BJ (cell line): ENCODE measurements at regions not wholly inside any gene's neighbourhood (a gene's known extent, or its start where the extent isn't known, plus 50 kb on each side); places are given as distances from the start of the nearest gene placed in this dataset.

ENCODE experiments used
- CTCF ChIA-PET: fragments of 350-600 bp; formaldehyde crosslinking; extraction: SDS; loops from one replicate; lab custom pipeline; 2021; ENCODE audit warnings: antibody characterized with exemption, inconsistent platforms; lab: Yijun Ruan, JAX
- POLR2A ChIA-PET: fragments of 300-600 bp; sonication (Branson Sonifier 250); formaldehyde crosslinking; extraction: SDS; loops from one replicate; lab custom pipeline; 2021; ENCODE audit warnings: antibody characterized with exemption; lab: Charles Lee
- DNase-seq: peaks from one replicate; pipeline ENCODE4 v3.0.0-alpha.2; 2011; ENCODE audit warnings: low read depth
- H3K27me3 ChIP-seq: 2 replicates; pipeline ENCODE4 v1.6.0; 2011; ENCODE audit warnings: low read length; ENCODE audit not compliant: control insufficient read depth, insufficient read depth
- H3K36me3 ChIP-seq: 2 replicates; pipeline ENCODE4 v1.5.1; 2011; ENCODE audit warnings: low read length; ENCODE audit not compliant: control insufficient read depth, insufficient read depth
- H3K4me3 ChIP-seq: 2 replicates; pipeline ENCODE4 v1.5.1; 2011; ENCODE audit warnings: low read depth, mild to moderate bottlenecking, control low read depth, low read length
- TF ChIP-seq, protein P1 (sequence below): IDR thresholded peaks from 2 replicates; pipeline ENCODE4 v1.5.1; 2011; ENCODE audit warnings: low read depth, mild to moderate bottlenecking, control low read depth, inconsistent platforms, low read length, moderate library complexity; ENCODE audit not compliant: insufficient read depth

- ChIA-PET CTCF (interaction anchor here (1.5 kb wide), 1 partner anchor 14 kb away, joined by 3 read pairs; no protein-coding TSS in a partner anchor), POLR2A (no interaction called here)
- no peak for DNase-seq
- Histone ChIP-seq H3K4me3 (no peak overlapping the region), H3K36me3 (no peaks in the 10 kb centered on the region), H3K27me3 (no peaks in the 10 kb centered on the region)
- TF ChIP-seq, protein P1, sequence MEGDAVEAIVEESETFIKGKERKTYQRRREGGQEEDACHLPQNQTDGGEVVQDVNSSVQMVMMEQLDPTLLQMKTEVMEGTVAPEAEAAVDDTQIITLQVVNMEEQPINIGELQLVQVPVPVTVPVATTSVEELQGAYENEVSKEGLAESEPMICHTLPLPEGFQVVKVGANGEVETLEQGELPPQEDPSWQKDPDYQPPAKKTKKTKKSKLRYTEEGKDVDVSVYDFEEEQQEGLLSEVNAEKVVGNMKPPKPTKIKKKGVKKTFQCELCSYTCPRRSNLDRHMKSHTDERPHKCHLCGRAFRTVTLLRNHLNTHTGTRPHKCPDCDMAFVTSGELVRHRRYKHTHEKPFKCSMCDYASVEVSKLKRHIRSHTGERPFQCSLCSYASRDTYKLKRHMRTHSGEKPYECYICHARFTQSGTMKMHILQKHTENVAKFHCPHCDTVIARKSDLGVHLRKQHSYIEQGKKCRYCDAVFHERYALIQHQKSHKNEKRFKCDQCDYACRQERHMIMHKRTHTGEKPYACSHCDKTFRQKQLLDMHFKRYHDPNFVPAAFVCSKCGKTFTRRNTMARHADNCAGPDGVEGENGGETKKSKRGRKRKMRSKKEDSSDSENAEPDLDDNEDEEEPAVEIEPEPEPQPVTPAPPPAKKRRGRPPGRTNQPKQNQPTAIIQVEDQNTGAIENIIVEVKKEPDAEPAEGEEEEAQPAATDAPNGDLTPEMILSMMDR, result no peak
These were observed 125.5 kb downstream of the SEC61B start for GRCh38 chr9:99347568-99347967.

- H3K27me3 ChIP-seq, result no peaks in the 10 kb centered on the region
- no peaks in the 10 kb centered on the region for H3K36me3 ChIP-seq
- CTCF ChIA-PET, result interaction anchor here (1.5 kb wide), 1 partner anchor 15 kb away, joined by 3 read pairs; no protein-coding TSS in a partner anchor
- POLR2A ChIA-PET, result no interaction called here
- TF ChIP-seq, protein P1, result no peak
- DNase-seq, result no peak
- H3K4me3 ChIP-seq, result no peak overlapping the region
These were observed 126.2 kb downstream of the SEC61B start for GRCh38 chr9:99348289-99348688.

DNA sequence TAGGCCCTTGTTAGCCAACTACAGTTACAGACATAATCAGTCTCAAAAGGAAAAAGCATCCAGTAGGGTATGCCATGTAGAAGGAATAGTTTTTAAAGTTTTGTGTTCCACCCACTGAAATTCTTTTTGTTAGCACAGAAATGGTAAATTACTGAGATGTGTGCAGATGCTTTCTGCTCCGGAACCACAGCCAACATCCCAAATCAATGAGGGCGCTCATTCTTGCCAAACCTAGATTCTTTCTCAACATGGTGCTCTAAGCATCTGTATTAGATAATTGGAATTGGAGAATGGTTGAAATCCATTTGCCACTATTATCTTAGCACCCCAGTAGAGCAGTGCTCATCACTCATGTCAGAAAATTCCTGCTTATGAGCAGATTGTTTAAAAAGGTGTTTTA lies 127.8 kb downstream of the SEC61B start:
- ChIA-PET CTCF (interaction anchor here (0.8 kb wide), 1 partner anchor 66 kb away, joined by 3 read pairs; no protein-coding TSS in a partner anchor), POLR2A (no interaction called here)
- Histone ChIP-seq H3K27me3 (no peaks in the 10 kb centered on the region), H3K36me3 (no peaks in the 10 kb centered on the region), H3K4me3 (no peak overlapping the region)
- TF ChIP-seq, protein P1, result no peak
- DNase-seq, result no peak

DNA sequence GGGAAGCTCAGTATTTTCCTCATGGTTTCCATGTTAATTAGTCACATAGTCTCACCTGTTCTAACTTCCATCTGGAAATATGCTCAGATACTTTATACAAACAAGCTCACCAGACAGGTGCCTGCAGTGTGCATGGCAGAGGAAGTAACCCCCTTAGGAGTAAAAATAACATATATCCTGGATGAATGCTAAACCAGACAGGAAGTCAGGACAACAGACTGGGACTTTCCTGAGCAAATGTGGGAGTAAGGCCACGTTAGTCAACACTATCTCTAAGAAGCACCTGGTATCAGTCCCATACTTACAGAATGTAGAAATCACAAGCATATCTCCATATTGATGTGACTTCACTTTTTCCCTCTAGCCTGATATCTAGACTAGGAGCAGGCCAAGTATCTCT lies 128.4 kb downstream of the SEC61B start:
- Histone ChIP-seq H3K4me3 (no peak overlapping the region), H3K36me3 (no peaks in the 10 kb centered on the region), H3K27me3 (no peaks in the 10 kb centered on the region)
- no peak for DNase-seq
- ChIA-PET CTCF (no interaction called here), POLR2A (no interaction called here)
- TF ChIP-seq, protein P1, result no peak

- POLR2A ChIA-PET, result no interaction called here
- CTCF ChIA-PET, result no interaction called here
- no peak for DNase-seq
- Histone ChIP-seq H3K27me3 (no peaks in the 10 kb centered on the region), H3K4me3 (no peak overlapping the region), H3K36me3 (no peaks in the 10 kb centered on the region)
- TF ChIP-seq, protein P1, result no peak
These were observed 129.6 kb downstream of the SEC61B start for GRCh38 chr9:99351647-99352046.
